OCI-M2 (cell line): ENCODE measurements at regions not wholly inside any gene's neighbourhood (a gene's known extent, or its start where the extent isn't known, plus 50 kb on each side); places are given as distances from the start of the nearest gene placed in this dataset.
"Not testable (repeated sequence)": the region's sequence is repeated elsewhere in the genome, so short reads cannot be mapped to it uniquely, and the experiment has no call there.

Experiments
- DNase-seq: peaks from one replicate; lab custom pipeline; 2025; ENCODE audit not compliant: unreplicated experiment; lab: John Stamatoyannopoulos, UW

GRCh38 chr3:153889905-153890334 is 231.3 kb upstream of the ARHGEF26 start:
- no peak for DNase-seq

GRCh38 chr3:153892126-153892525 is 229.1 kb upstream of the ARHGEF26 start:
- no peak for DNase-seq

- no peak for DNase-seq
Observed at GRCh38 chr3:153894857-153895256, 226.3 kb upstream of the ARHGEF26 start.

GRCh38 chr3:153896197-153896596 is 225.0 kb upstream of the ARHGEF26 start:
- DNase-seq = no peak

- no peak for DNase-seq
Observed at GRCh38 chr3:153897025-153897723, 224.0 kb upstream of the ARHGEF26 start.

GRCh38 chr3:153897842-153898241 is 223.3 kb upstream of the ARHGEF26 start:
- DNase-seq = no peak

DNA sequence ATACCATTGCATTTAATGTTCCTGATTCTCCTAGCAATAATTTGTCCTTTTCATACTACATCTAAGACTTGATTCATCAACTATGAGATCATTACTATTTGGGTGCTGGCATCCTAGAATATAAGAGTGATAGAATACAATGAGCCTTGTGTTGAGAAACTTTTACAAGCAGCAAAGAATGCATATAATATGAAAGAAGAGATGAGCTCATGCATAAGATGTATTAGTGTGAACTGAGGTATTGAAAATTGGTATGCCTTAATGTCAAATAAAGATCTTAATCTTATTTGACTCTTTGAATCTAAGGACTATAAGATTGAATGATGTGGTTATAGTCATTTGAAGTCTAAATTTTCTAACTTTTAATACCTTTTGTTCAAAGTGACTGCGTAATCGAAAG is 220.0 kb upstream of the ARHGEF26 start:
- DNase-seq = no peak

GRCh38 chr3:153901991-153902390 is 219.2 kb upstream of the ARHGEF26 start:
- no peak for DNase-seq

DNA sequence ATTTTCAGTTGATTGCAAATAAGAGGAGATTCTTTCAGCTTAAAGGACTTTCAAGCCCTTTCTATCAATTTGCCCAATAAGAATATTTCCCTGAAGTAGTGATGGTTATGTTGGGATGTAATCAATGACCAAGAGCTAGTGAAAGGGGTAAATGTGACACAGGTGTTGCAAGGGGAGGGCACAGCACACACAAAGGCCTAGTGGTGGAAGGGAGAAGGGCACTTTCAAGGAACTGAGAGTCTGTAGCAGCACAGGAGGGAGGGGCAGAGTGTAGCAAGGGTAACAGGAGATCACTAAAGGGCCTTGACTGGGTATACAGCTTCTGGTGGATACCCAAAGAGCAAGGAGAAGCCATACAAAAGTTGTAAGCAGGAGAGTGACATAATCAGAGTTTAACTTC is 217.8 kb upstream of the ARHGEF26 start:
- no peak for DNase-seq

DNA sequence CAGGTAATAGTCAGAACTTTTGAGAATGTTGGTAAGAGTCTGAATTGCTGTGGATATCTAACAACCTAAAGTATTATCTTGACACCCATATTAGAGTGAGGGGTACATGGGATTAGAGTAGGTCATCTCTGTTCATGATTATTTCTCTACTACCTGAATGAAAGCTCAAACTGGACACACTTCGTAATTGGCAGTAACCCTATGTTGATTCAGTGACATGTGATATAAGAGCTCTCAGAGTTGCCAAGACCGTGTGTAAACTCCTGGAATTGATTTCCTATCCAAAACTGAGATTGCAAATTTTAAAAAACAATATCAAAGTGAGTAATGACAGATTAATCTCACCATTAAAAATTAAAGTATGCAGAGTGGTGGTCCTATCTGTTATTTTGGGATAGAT is 214.8 kb upstream of the ARHGEF26 start:
- no peak for DNase-seq

- no peak for DNase-seq
Observed at GRCh38 chr3:153910387-153910786, 210.8 kb upstream of the ARHGEF26 start.

- DNase-seq = no peak
Observed at GRCh38 chr3:153911116-153911515, 210.1 kb upstream of the ARHGEF26 start.

- no peak for DNase-seq
Observed at GRCh38 chr3:153919773-153920172, 201.4 kb upstream of the ARHGEF26 start.

DNA sequence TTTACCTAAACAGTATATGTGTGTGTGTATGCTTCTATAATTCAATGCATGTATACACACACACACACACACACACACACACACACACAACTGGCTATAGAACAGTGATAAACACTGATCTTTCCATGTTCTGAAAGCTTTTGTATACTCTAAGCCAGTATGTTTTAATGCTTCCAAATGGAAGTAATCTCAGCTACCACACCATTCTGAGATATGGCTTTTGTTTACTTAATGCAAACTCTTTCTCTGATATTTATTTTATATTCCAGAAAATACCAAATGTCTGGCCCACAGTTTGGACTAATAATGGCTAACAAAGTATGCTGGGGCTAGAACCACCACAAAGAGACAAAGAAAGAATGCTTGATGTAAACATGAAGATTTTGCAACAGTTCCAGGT is 199.4 kb upstream of the ARHGEF26 start:
- no peak for DNase-seq

- DNase-seq = no peak
Observed at GRCh38 chr3:153925841-153926514, 195.2 kb upstream of the ARHGEF26 start.

- no peak for DNase-seq
Observed at GRCh38 chr3:153927107-153927506, 194.1 kb upstream of the ARHGEF26 start.

DNA sequence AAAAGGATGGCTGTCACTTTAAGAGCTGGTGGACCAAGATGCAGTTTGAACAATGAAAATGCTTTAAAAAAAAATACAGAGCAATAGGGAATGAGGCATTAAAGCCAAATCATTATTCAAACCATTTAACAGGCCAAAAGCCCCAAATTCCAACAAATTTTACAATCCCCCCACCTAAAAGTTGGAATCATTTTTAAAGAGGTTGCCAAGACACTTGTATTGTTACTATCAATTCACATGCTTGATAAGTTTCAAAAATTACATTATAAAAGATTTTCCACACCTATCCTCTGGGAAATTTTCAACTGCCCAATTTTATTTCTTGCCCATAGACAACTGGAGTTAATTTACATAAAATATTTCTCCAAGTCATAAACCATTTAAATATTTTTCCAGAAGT is 192.3 kb upstream of the ARHGEF26 start:
- no peak for DNase-seq

- DNase-seq = not testable (repeated sequence)
Observed at GRCh38 chr3:153933481-153933880, 187.7 kb upstream of the ARHGEF26 start.

- no peak for DNase-seq
Observed at GRCh38 chr3:153944084-153944483, 177.1 kb upstream of the ARHGEF26 start.

- no peak for DNase-seq
Observed at GRCh38 chr3:153951276-153951675, 169.9 kb upstream of the ARHGEF26 start.

- no peak for DNase-seq
Observed at GRCh38 chr3:153952091-153952490, 169.1 kb upstream of the ARHGEF26 start.

DNA sequence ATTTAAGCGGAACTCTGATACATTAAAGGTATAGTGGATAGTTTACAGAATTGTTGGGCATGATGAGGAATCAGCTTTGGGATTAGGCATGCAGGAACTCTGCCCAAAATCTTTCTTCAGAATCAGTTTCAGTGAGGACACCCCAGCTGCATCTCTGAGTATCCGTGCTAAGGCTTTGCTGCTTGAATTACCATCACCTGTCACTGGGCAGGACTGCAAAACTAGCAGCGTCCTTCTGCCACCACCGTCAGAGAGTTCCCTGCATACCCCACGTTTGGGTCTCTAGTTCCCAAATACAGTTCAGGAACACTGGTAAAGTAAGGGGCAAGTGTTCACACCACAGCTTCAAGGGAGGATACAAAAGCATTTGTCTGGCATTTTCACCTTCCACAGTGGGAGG is 164.6 kb upstream of the ARHGEF26 start:
- DNase-seq = no peak

- DNase-seq = no peak
Observed at GRCh38 chr3:153957421-153957820, 163.8 kb upstream of the ARHGEF26 start.
